ENCODE measurements at regions not wholly inside any gene's neighbourhood (a gene's known extent, or its start where the extent isn't known, plus 50 kb on each side); places are given as distances from the start of the nearest gene placed in this dataset.

- no peak overlapping the region for H3K4me2 ChIP-seq (ENCODE audit: insufficient read depth, low read length)
- DNase-seq (no peak), ATAC-seq (ENCODE audit: insufficient read depth, low read depth) (no peak)
- no peak overlapping the region for H3K4me3 ChIP-seq (ENCODE audit: low read depth in 1 of 2, low read length in 2 of 2)
- H3K9me3 ChIP-seq (ENCODE audit: insufficient read depth, low read length, severe bottlenecking), result no peaks in the 10 kb centered on the region
- no peak overlapping the region for H2AFZ ChIP-seq (ENCODE audit: low read depth, low read length)
- no peak overlapping the region for H3K27ac ChIP-seq (ENCODE audit: low read length)
- H4K20me1 ChIP-seq (ENCODE audit: insufficient read depth, low read length), result no peaks in the 10 kb centered on the region
- no peaks in the 10 kb centered on the region for H3K4me1 ChIP-seq (ENCODE audit: insufficient read depth, low read length)
- TF ChIP-seq EZH2 (IDR thresholded peaks at IDR 0.05; ENCODE audit: borderline replicate concordance, low read depth, low read length, severe bottlenecking), result no peak
- no peak for TF ChIP-seq CTCF (IDR thresholded peaks at IDR 0.05; ENCODE audit: borderline replicate concordance, extremely low read depth, low read length, poor library complexity, severe bottlenecking)
- no peak overlapping the region for H3K9ac ChIP-seq (ENCODE audit: low read depth, low read length)
- no peaks in the 10 kb centered on the region for H3K36me3 ChIP-seq (ENCODE audit: insufficient read depth, low read length)
- H3K79me2 ChIP-seq (ENCODE audit: insufficient read depth, low read length), result no peaks in the 10 kb centered on the region
- H3K27me3 ChIP-seq (ENCODE audit: insufficient read depth, low read length, poor library complexity), result no peaks in the 10 kb centered on the region
Observed at GRCh38 chr1:222225316-222225691, 322.6 kb downstream of the HHIPL2 start.

DNA sequence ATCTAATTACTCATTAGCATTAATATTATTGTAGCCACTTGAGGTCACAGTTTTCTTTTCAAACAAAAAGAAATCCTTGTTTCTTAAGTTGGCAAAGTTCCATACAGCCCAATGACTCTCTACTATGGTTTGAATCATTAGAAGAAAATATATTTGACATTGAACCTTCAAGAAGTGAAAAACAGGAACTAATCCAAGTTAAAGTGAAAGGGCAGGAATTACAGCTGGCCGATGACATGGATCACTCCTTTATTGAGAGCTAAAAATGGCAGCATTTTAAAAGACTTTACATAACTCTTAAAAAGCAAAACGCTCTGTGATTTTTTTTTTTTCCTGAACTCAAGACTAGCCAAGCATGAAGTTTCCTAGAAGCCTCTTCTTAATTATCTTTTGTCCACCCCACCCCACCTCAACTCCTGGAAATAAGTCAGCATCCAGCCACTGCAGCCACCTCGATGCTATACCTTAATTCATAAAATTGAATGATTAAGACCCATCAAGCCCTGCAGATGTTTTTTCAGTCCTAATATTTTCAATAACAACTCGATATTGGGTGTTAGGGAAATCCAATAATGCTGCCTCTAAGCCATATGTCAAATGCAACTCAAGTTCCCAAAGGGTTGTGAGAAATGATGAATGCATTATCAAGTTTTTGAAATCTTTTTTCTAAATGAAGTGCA is 323.1 kb downstream of the HHIPL2 start:
- DNase-seq, result no peak
- Histone ChIP-seq H3K9me3 (ENCODE audit: insufficient read depth, low read length, severe bottlenecking) (no peaks in the 10 kb centered on the region), H4K20me1 (ENCODE audit: insufficient read depth, low read length) (no peaks in the 10 kb centered on the region), H3K36me3 (ENCODE audit: insufficient read depth, low read length) (no peaks in the 10 kb centered on the region), H2AFZ (ENCODE audit: low read depth, low read length) (no peak overlapping the region), H3K27ac (ENCODE audit: low read length) (no peak overlapping the region), H3K4me3 (ENCODE audit: low read depth in 1 of 2, low read length in 2 of 2) (no peak overlapping the region), H3K4me1 (ENCODE audit: insufficient read depth, low read length) (no peaks in the 10 kb centered on the region), H3K9ac (ENCODE audit: low read depth, low read length) (no peak overlapping the region), H3K79me2 (ENCODE audit: insufficient read depth, low read length) (no peaks in the 10 kb centered on the region), H3K4me2 (ENCODE audit: insufficient read depth, low read length) (no peak overlapping the region), H3K27me3 (ENCODE audit: insufficient read depth, low read length, poor library complexity) (no peaks in the 10 kb centered on the region)
- ATAC-seq (ENCODE audit: insufficient read depth, low read depth), result no peak
- TF ChIP-seq CTCF (IDR thresholded peaks at IDR 0.05; ENCODE audit: borderline replicate concordance, extremely low read depth, low read length, poor library complexity, severe bottlenecking), result no peak
- no peak for TF ChIP-seq EZH2 (IDR thresholded peaks at IDR 0.05; ENCODE audit: borderline replicate concordance, low read depth, low read length, severe bottlenecking)

- Histone ChIP-seq H3K4me2 (ENCODE audit: insufficient read depth, low read length) (no peak overlapping the region), H2AFZ (ENCODE audit: low read depth, low read length) (no peak overlapping the region), H3K27ac (ENCODE audit: low read length) (no peak overlapping the region), H3K4me3 (ENCODE audit: low read depth in 1 of 2, low read length in 2 of 2) (no peak overlapping the region), H4K20me1 (ENCODE audit: insufficient read depth, low read length) (no peaks in the 10 kb centered on the region), H3K9me3 (ENCODE audit: insufficient read depth, low read length, severe bottlenecking) (no peaks in the 10 kb centered on the region), H3K4me1 (ENCODE audit: insufficient read depth, low read length) (no peaks in the 10 kb centered on the region), H3K9ac (ENCODE audit: low read depth, low read length) (no peak overlapping the region), H3K36me3 (ENCODE audit: insufficient read depth, low read length) (no peaks in the 10 kb centered on the region), H3K27me3 (ENCODE audit: insufficient read depth, low read length, poor library complexity) (no peaks in the 10 kb centered on the region), H3K79me2 (ENCODE audit: insufficient read depth, low read length) (no peaks in the 10 kb centered on the region)
- no peak for ATAC-seq (ENCODE audit: insufficient read depth, low read depth)
- DNase-seq, result no peak
- no peak for TF ChIP-seq CTCF (IDR thresholded peaks at IDR 0.05; ENCODE audit: borderline replicate concordance, extremely low read depth, low read length, poor library complexity, severe bottlenecking)
- TF ChIP-seq EZH2 (IDR thresholded peaks at IDR 0.05; ENCODE audit: borderline replicate concordance, low read depth, low read length, severe bottlenecking), result no peak
Observed at GRCh38 chr1:222224156-222224555, 323.7 kb downstream of the HHIPL2 start.

Measured in DND-41 (cell line).